Small intestine (tissue), 7 donors: ENCODE measurements at regions not wholly inside any gene's neighbourhood (a gene's known extent, or its start where the extent isn't known, plus 50 kb on each side); places are given as distances from the start of the nearest gene placed in this dataset.
A peak's percentile ranks its signal among the peaks of the same experiment; 100 is the strongest.

Source experiments
- DNase-seq, 2 donors: peaks; one replicate each; pipeline versions ENCODE4 v3.0.0 to v3.0.0-alpha.2; 2013
- FAIRE-seq: peaks from 2 replicates; lab custom pipeline; 2012; peaks lifted over from hg19 to GRCh38; lab: Jason Lieb, UNC
- H3K27ac ChIP-seq, 3 donors: one replicate each; pipeline ENCODE4 v1.5.1; 2013; ENCODE audit warnings: low read length in 2 of 3, mild to moderate bottlenecking in 2 of 3, control low read depth in 1 of 3, inconsistent platforms in 1 of 3, low read depth in 1 of 3, moderate library complexity in 1 of 3
- H3K27me3 ChIP-seq, 3 donors: one replicate each; pipeline ENCODE4 v1.6.1; 2013; ENCODE audit warnings: low read length in 3 of 3, inconsistent platforms in 1 of 3; ENCODE audit not compliant: control insufficient read depth in 3 of 3, insufficient read depth in 3 of 3
- H3K36me3 ChIP-seq, 3 donors: one replicate each; pipeline ENCODE4 v1.6.1; 2013; ENCODE audit warnings: low read length in 3 of 3, inconsistent platforms in 1 of 3, low read depth in 1 of 3, mild to moderate bottlenecking in 1 of 3, moderate library complexity in 1 of 3; ENCODE audit not compliant: control insufficient read depth in 3 of 3, insufficient read depth in 2 of 3
- H3K4me1 ChIP-seq, 3 donors: one replicate each; pipeline ENCODE4 v1.6.1; 2013; ENCODE audit warnings: low read length in 2 of 3, inconsistent platforms in 1 of 3, low read depth in 1 of 3, mild to moderate bottlenecking in 1 of 3, moderate library complexity in 1 of 3; ENCODE audit not compliant: control insufficient read depth in 3 of 3, insufficient read depth in 2 of 3
- H3K4me3 ChIP-seq, 3 donors: one replicate each; pipeline ENCODE4 v1.5.1; 2013; ENCODE audit warnings: low read length in 3 of 3, control low read depth in 1 of 3, inconsistent platforms in 1 of 3, low read depth in 1 of 3, mild to moderate bottlenecking in 1 of 3, moderate library complexity in 1 of 3
- H3K9me3 ChIP-seq, 2 donors: one replicate each; pipeline ENCODE4 v1.6.1; 2013; ENCODE audit warnings: low read depth in 1 of 2, low read length in 1 of 2; ENCODE audit not compliant: control insufficient read depth in 2 of 2, insufficient read depth in 1 of 2
- WGBS, 3 donors: extraction: QIAGEN DNeasy Blood & Tissue Kit; methylation state at CpG; one replicate each; pipeline ENCODE4 v1.1.7; 2013; 5-methylcytosine and 5-hydroxymethylcytosine counted together
- donor health status: healthy with polysubstance abuse.
- donor health status: control.
- donor health status: control.
- donor health status: Bipolar disorder and iron deficiency.
- donor health status: healthy.

- DNase-seq (no peak), FAIRE-seq (no peak)
- Histone ChIP-seq H3K36me3 (no peaks in the 10 kb centered on the region), H3K9me3 (no peaks in the 10 kb centered on the region), H3K27ac (no peak overlapping the region), H3K4me3 (no peak overlapping the region), H3K27me3 (no peaks in the 10 kb centered on the region), H3K4me1 (peaks cover 0 to 4% (median 3%) of the 10 kb centered on the region in 3 donors)
- 40 to 83% (median 50%) methylated on average over 3 of the region's 3 CpGs for WGBS, 3 donors
These were observed 148.6 kb upstream of the NLGN4X start for GRCh38 chrX:6377103-6377764.

GRCh38 chrX:6374556-6374955 lies 145.9 kb upstream of the NLGN4X start:
- WGBS, 3 donors: 82 to 90% (median 89%) methylated on average over 10 of the region's 10 CpGs

DNA sequence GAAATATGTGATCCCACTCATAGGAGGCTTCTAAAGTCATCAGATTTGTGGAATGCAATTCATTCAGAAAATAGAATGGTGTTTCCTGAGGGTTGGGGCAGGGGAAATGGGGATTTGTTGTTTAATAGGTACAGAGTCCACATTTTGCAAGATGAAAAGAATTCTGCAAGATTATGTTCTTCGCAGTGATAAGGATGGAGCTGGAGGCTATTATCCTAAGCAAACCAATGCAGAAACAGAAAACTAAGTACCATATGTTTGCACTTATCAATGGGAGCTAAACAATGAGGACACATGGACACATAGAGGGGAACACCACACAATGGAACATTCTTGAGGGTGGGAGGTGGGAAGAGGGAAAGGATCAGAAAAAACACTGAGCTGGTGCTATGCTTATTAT lies 144.3 kb upstream of the NLGN4X start:
- no peaks in the 10 kb centered on the region for H3K9me3 ChIP-seq
- FAIRE-seq (no peak), DNase-seq (peak; percentile 28 to 33)
- H3K36me3 ChIP-seq: no peaks in the 10 kb centered on the region
- no peaks in the 10 kb centered on the region for H3K27me3 ChIP-seq
- 20 to 72% (median 35%) methylated on average over 1 of the region's 1 CpG for WGBS, 3 donors
- H3K4me1 ChIP-seq: peaks cover 0 to 4% (median 3%) of the 10 kb centered on the region in 3 donors
- no peak overlapping the region for H3K4me3 ChIP-seq
- H3K27ac ChIP-seq: no peak overlapping the region

More at GRCh38 chrX:6374556-6374955, 145.9 kb upstream of the NLGN4X start:
- H3K36me3 ChIP-seq: no peaks in the 10 kb centered on the region
- peaks cover 0 to 4% (median 3%) of the 10 kb centered on the region in 3 donors for H3K4me1 ChIP-seq
- no peak for DNase-seq
- H3K9me3 ChIP-seq: no peaks in the 10 kb centered on the region
- no peak overlapping the region for H3K4me3 ChIP-seq
- H3K27me3 ChIP-seq: no peaks in the 10 kb centered on the region
- H3K27ac ChIP-seq: no peak overlapping the region
- FAIRE-seq: no peak

GRCh38 chrX:6371353-6371752 lies 142.7 kb upstream of the NLGN4X start:
- no peak for FAIRE-seq
- WGBS, 3 donors: 74 to 83% (median 79%) methylated on average over 3 of the region's 3 CpGs

DNA sequence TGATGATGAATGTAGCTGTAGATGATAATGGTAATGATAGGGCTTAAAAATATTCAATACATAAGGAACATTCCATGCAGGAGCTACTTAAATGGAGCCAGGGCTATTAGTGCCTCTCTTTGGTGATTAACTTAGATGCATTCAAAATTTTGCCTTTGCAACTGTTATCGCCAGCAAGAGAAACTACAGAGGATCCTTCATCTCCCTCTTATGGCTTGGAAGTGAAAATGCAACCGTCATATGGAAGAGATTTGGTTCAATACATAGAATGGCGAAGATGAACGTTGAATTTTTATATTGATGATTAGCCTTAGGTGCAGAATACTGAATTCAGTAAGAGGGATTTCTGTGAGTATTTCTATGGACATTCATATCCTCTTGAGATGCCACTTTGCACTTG lies 134.5 kb upstream of the NLGN4X start:
- no peak for FAIRE-seq
- no peaks in the 10 kb centered on the region for H3K4me1 ChIP-seq
- DNase-seq: no peak

More at GRCh38 chrX:6371353-6371752, 142.7 kb upstream of the NLGN4X start:
- Histone ChIP-seq H3K9me3 (no peaks in the 10 kb centered on the region), H3K27me3 (no peaks in the 10 kb centered on the region), H3K4me1 (peaks cover 0 to 4% (median 3%) of the 10 kb centered on the region in 3 donors), H3K4me3 (no peak overlapping the region), H3K36me3 (no peaks in the 10 kb centered on the region), H3K27ac (no peak overlapping the region)
- no peak for DNase-seq

GRCh38 chrX:6325437-6325836 lies 96.8 kb upstream of the NLGN4X start:
- 71 to 83% (median 73%) methylated on average over 4 of the region's 4 CpGs for WGBS, 3 donors
- FAIRE-seq (no peak), DNase-seq (no peak)
- no peaks in the 10 kb centered on the region for H3K9me3 ChIP-seq
- no peak overlapping the region for H3K4me3 ChIP-seq
- H3K36me3 ChIP-seq: no peaks in the 10 kb centered on the region
- no peak overlapping the region for H3K27ac ChIP-seq
- H3K27me3 ChIP-seq: no peaks in the 10 kb centered on the region
- no peaks in the 10 kb centered on the region for H3K4me1 ChIP-seq

More for the DNA sequence above, 134.5 kb upstream of the NLGN4X start:
- H3K9me3 ChIP-seq: no peaks in the 10 kb centered on the region
- no peaks in the 10 kb centered on the region for H3K27me3 ChIP-seq
- H3K4me3 ChIP-seq: no peak overlapping the region
- no peak overlapping the region for H3K27ac ChIP-seq
- WGBS, 3 donors: 37 to 45% (median 42%) methylated on average over 4 of the region's 4 CpGs
- H3K36me3 ChIP-seq: no peaks in the 10 kb centered on the region

DNA sequence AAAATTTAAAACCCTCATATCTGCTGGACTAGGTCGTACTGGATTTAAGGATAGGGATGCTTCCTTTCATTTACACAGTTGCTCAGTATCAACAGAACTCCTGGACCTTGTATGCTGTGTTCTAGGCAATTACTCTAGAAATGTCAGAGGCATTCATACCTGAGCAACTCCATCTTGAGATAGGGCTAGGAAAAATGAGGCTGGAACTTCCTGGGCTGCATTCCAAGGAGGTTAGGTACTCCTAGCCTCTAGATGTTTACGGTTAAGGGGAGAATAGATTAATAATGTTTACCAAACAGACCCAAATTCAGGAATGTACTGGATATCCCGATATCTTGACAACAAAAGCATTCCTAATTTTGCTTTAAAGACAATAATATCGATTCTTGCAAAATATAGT lies 84.7 kb upstream of the NLGN4X start:
- 45 to 60% (median 46%) methylated on average over 4 of the region's 4 CpGs for WGBS, 3 donors
- no peak overlapping the region for H3K4me3 ChIP-seq
- no peaks in the 10 kb centered on the region for H3K9me3 ChIP-seq
- no peak overlapping the region for H3K27ac ChIP-seq
- H3K36me3 ChIP-seq: no peaks in the 10 kb centered on the region
- H3K27me3 ChIP-seq: no peaks in the 10 kb centered on the region
- DNase-seq (no peak), FAIRE-seq (no peak)
- no peaks in the 10 kb centered on the region for H3K4me1 ChIP-seq

DNA sequence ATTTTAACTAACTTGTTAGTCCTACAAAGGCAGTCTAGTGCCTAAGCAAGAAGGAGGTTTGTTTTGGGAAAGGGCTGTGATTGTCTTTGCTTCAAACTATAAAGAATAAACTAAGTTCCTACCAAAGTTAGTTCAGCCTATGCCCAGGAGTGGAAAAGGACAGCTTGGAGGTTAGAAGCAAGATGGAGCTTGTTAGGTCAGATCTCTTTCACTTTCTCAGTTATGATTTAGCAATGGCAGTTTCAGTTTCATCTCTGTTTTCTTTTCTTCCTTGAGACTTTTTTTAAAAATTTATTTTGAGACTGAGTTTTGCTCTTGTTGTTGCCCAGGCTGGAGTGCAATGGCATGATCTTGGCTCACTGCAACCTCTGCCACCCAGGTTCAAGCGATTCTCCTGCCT lies 82.9 kb upstream of the NLGN4X start:
- DNase-seq: no peak
- Histone ChIP-seq H3K27ac (no peak overlapping the region), H3K36me3 (no peaks in the 10 kb centered on the region), H3K9me3 (no peaks in the 10 kb centered on the region), H3K4me3 (no peak overlapping the region), H3K27me3 (no peaks in the 10 kb centered on the region), H3K4me1 (no peaks in the 10 kb centered on the region)
- 78 to 92% (median 91%) methylated on average over 1 of the region's 1 CpG for WGBS, 3 donors
- no peak for FAIRE-seq

DNA sequence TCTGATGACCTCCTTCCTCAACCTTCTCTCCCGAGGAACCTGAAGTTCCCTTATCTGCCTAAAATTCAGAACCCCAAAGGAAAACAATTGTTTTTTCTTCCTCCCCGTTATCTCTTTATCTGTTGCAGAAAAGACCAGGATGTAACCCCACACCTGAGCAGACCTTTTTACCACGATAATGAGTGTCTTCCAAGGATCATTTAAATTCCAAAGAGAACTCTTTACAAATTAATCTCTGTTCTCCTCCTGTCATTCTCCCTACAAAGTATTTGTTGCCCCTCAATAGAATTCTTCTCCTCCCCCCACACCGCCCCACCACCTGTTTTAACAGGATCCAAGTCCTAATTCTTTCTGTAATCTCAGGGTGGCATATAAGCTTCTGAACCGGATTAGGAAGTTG lies 78.5 kb upstream of the NLGN4X start:
- Histone ChIP-seq H3K36me3 (no peaks in the 10 kb centered on the region), H3K27ac (no peak overlapping the region), H3K4me1 (no peaks in the 10 kb centered on the region), H3K27me3 (no peaks in the 10 kb centered on the region), H3K9me3 (no peaks in the 10 kb centered on the region), H3K4me3 (no peak overlapping the region)
- DNase-seq (no peak), FAIRE-seq (no peak)
- 55 to 59% (median 58%) methylated on average over 5 of the region's 5 CpGs for WGBS, 3 donors
